GM12878 (cell line): ENCODE measurements at regions not wholly inside any gene's neighbourhood (a gene's known extent, or its start where the extent isn't known, plus 50 kb on each side); places are given as distances from the start of the nearest gene placed in this dataset.

ENCODE experiments used
- ATAC-seq: fragments of 200-7000 bp; cut with Tn5 transposase; 3 replicates; pipeline ENCODE4 v1.9.1; 2020; ENCODE audit warnings: mild to moderate bottlenecking, moderate library complexity
- BruUV-seq: library from RNA; stranded (reverse); fragments of 400-500 nt; replicated peaks from 2 replicates; lab custom pipeline; 2021; lab: Mats Ljungman, UMichigan
- CTCF ChIA-PET: fragments of 300-600 bp; sonication (Branson Sonifier 250); formaldehyde crosslinking; extraction: SDS; loops from one replicate; lab custom pipeline; 2021; ENCODE audit warnings: inconsistent platforms; lab: Yijun Ruan, JAX
- POLR2A ChIA-PET: fragments of 350-600 bp; formaldehyde crosslinking; extraction: SDS; loops from one replicate; lab custom pipeline; 2021; ENCODE audit warnings: inconsistent platforms; lab: Charles Lee
- RAD21 ChIA-PET: fragments of 300-600 bp; sonication (Branson Sonifier 250); formaldehyde crosslinking; loops from one replicate; lab custom pipeline; 2023; ENCODE audit warnings: antibody characterized with exemption; ENCODE audit not compliant: unreplicated experiment; lab: Charles Lee
- SMC1A ChIA-PET: fragments of 300-600 bp; sonication (Branson Sonifier 250); formaldehyde crosslinking; loops from one replicate; lab custom pipeline; 2023; ENCODE audit not compliant: unreplicated experiment, uncharacterized antibody; lab: Charles Lee
- DNase-seq: peaks from one replicate; pipeline ENCODE4 v3.0.0-alpha.2; 2011; ENCODE audit warnings: low read depth, low spot score
- FAIRE-seq: peaks from 3 replicates; lab custom pipeline; 2011; peaks lifted over from hg19 to GRCh38; lab: Jason Lieb, UNC
- H2AFZ ChIP-seq: 2 replicates; pipeline ENCODE4 v1.6.0; 2011; ENCODE audit warnings: low read depth, low read length, control low read depth; ENCODE audit not compliant: control insufficient read depth
- H3K27ac ChIP-seq: 2 replicates; pipeline ENCODE4 v1.5.1; 2011; ENCODE audit warnings: control low read depth; ENCODE audit not compliant: control insufficient read depth, insufficient read depth
- H3K27me3 ChIP-seq, 2 experiments: replicated peaks in 1 of 2; 2 replicates each; pipeline versions ENCODE4 v1.6.0 to v1.6.1; 2011; ENCODE audit warnings: low read length in 1 of 2; ENCODE audit not compliant: control insufficient read depth in 2 of 2, insufficient read depth in 2 of 2
- H3K36me3 ChIP-seq, 2 experiments: 2 replicates each; pipeline ENCODE4 v1.5.1; 2011; ENCODE audit warnings: low read length in 1 of 2; ENCODE audit not compliant: control insufficient read depth in 2 of 2, insufficient read depth in 2 of 2
- H3K4me1 ChIP-seq: 2 replicates; pipeline ENCODE4 v1.6.1; 2011; ENCODE audit warnings: mild to moderate bottlenecking, low read length, moderate library complexity, mixed read lengths; ENCODE audit not compliant: control insufficient read depth, insufficient read depth
- H3K4me2 ChIP-seq: 2 replicates; pipeline ENCODE4 v1.6.0; 2011; ENCODE audit warnings: control low read depth; ENCODE audit not compliant: control insufficient read depth, insufficient read depth
- H3K4me3 ChIP-seq: fragments of 200-600 bp; sonication (generic); 2 replicates; pipeline ENCODE4 v1.5.1; 2016
- H3K79me2 ChIP-seq: 2 replicates; pipeline ENCODE4 v1.6.0; 2011; ENCODE audit warnings: low read length; ENCODE audit not compliant: control insufficient read depth, insufficient read depth
- H3K9ac ChIP-seq: 2 replicates; pipeline ENCODE4 v1.8.0; 2011; ENCODE audit warnings: low read length, control low read depth, mixed read lengths; ENCODE audit not compliant: control insufficient read depth, insufficient read depth
- H3K9me3 ChIP-seq: replicated peaks from 3 replicates; pipeline ENCODE4 v1.5.1; 2011; ENCODE audit warnings: mild to moderate bottlenecking, low read length; ENCODE audit not compliant: control insufficient read depth, insufficient read depth
- H4K20me1 ChIP-seq: 2 replicates; pipeline ENCODE4 v1.6.0; 2011; ENCODE audit not compliant: control insufficient read depth, insufficient read depth
- ASH2L ChIP-seq: fragments of 300-600, 200-600 bp; sonication (generic); IDR thresholded peaks from 2 replicates; pipeline ENCODE4 v1.6.1; 2017; ENCODE audit warnings: low read depth, mild to moderate bottlenecking, borderline replicate concordance
- ATF3 ChIP-seq: IDR thresholded peaks from 2 replicates; pipeline ENCODE4 v1.6.1; 2011; ENCODE audit warnings: low read depth, mild to moderate bottlenecking, low read length, moderate library complexity, borderline replicate concordance; ENCODE audit errors: extremely low read depth
- EP300 ChIP-seq, 2 experiments: fragments of 150-350 bp in 1 of 2; IDR thresholded peaks; 2 replicates each; pipeline ENCODE4 v1.6.1; 2011 to 2012; ENCODE audit warnings: low read depth in 2 of 2, low read length in 2 of 2, borderline replicate concordance in 1 of 2, improper control_type of control experiment in 1 of 2, inconsistent platforms in 1 of 2; ENCODE audit not compliant: control insufficient read depth in 1 of 2
- ETV6 ChIP-seq, 2 experiments: fragments of 450-650 bp in 1 of 2; IDR thresholded peaks in 1 of 2; conservative IDR thresholded peaks in 1 of 2; 2 replicates each; pipeline ENCODE4 v1.6.1; 2014; ENCODE audit warnings: antibody characterized with exemption in 1 of 2, borderline replicate concordance in 1 of 2, low read depth in 1 of 2, mild to moderate bottlenecking in 1 of 2, moderate library complexity in 1 of 2
- IRF3 ChIP-seq: fragments of 450-650 bp; IDR thresholded peaks from 2 replicates; pipeline ENCODE4 v1.6.1; 2014; ENCODE audit warnings: mild to moderate bottlenecking
- IRF4 ChIP-seq: IDR thresholded peaks from 2 replicates; pipeline ENCODE4 v1.6.1; 2011; ENCODE audit warnings: low read depth, low read length
- LARP7 ChIP-seq: fragments of 450-650 bp; IDR thresholded peaks from 2 replicates; pipeline ENCODE4 v1.6.1; 2017; ENCODE audit warnings: mild to moderate bottlenecking
- MAX ChIP-seq: IDR thresholded peaks from 2 replicates; pipeline ENCODE4 v1.6.1; 2012; ENCODE audit warnings: low read depth, low read length, improper control_type of control experiment
- PBX3 ChIP-seq: IDR thresholded peaks from 2 replicates; pipeline ENCODE4 v1.6.1; 2011; ENCODE audit warnings: mild to moderate bottlenecking, low read depth, low read length, moderate library complexity; ENCODE audit not compliant: insufficient replicate concordance
- PML ChIP-seq: IDR thresholded peaks from 2 replicates; pipeline ENCODE4 v1.6.1; 2012; ENCODE audit warnings: low read length, inconsistent platforms
- SPI1 ChIP-seq: IDR thresholded peaks from 2 replicates; pipeline ENCODE4 v1.6.1; 2011; ENCODE audit warnings: low read depth, mild to moderate bottlenecking, low read length, moderate library complexity, borderline replicate concordance; ENCODE audit not compliant: insufficient read depth
- SREBF2 ChIP-seq: IDR thresholded peaks from 2 replicates; pipeline ENCODE4 v1.6.1; 2012; ENCODE audit warnings: mild to moderate bottlenecking, low read length
- STAT1 ChIP-seq: fragments of 450-650 bp; conservative IDR thresholded peaks from 2 replicates; pipeline ENCODE4 v1.6.1; 2014; ENCODE audit warnings: antibody characterized with exemption, mild to moderate bottlenecking
- STAT3 ChIP-seq: IDR thresholded peaks from 2 replicates; pipeline ENCODE4 v1.6.1; 2011; ENCODE audit warnings: low read depth, low read length, improper control_type of control experiment
- USF2 ChIP-seq: IDR thresholded peaks from 2 replicates; pipeline ENCODE4 v1.6.1; 2011; ENCODE audit warnings: low read depth, low read length, improper control_type of control experiment, borderline replicate concordance
- ZNF24 ChIP-seq: fragments of 450-650 bp; IDR thresholded peaks from 2 replicates; pipeline ENCODE4 v1.6.1; 2017; ENCODE audit warnings: antibody characterized with exemption, mild to moderate bottlenecking
- WGBS: methylation state at CpG from one replicate; pipeline ENCODE4 v1.1.6; 2016; ENCODE audit warnings: low lambda C conversion rate; ENCODE audit not compliant: insufficient replicate concordance, insufficient coverage; ENCODE audit errors: missing lambda C conversion rate; 5-methylcytosine and 5-hydroxymethylcytosine counted together
- in situ Hi-C: fragments of 300-500 bp; cut with MboI; formaldehyde crosslinking; loops from 9 replicates; pipeline ENCODE4 v1.14.3; 2018; ENCODE audit warnings: mixed read lengths
- intact Hi-C: fragments of 100-400 bp; cut with micrococcal nuclease; formaldehyde crosslinking; loops from one replicate; pipeline ENCODE4 v1.14.2; 2022; ENCODE audit not compliant: unreplicated experiment

- H3K9ac ChIP-seq = no peak overlapping the region
- no peaks in the 10 kb centered on the region for H3K27me3 ChIP-seq
- ChIA-PET SMC1A (no interaction called here), CTCF (no interaction called here), RAD21 (no interaction called here), POLR2A (no interaction called here)
- no peak for DNase-seq
- no peak overlapping the region for H3K4me3 ChIP-seq
- H3K4me1 ChIP-seq = no peaks in the 10 kb centered on the region
- no TSS peak for BruUV-seq
- 50% methylated on average over 22 of the region's 24 CpGs for WGBS
- TF ChIP-seq ZNF24 (no peak), PBX3 (no peak), ATF3 (no peak), ASH2L (no peak), PML (no peak), IRF4 (no peak), IRF3 (no peak), EP300 (IDR thresholded peaks at IDR 0.05; ENCODE audit: borderline replicate concordance in 1 of 2, control insufficient read depth in 1 of 2, low read depth in 2 of 2, low read length in 2 of 2) (no peak), STAT1 (no peak), STAT3 (no peak), SREBF2 (no peak), ETV6 (conservative IDR thresholded peaks at IDR 0.05 in 1 of 2, IDR thresholded peaks at IDR 0.05 in 1 of 2; ENCODE audit: borderline replicate concordance in 1 of 2, low read depth in 1 of 2) (no peak), USF2 (no peak), LARP7 (no peak), MAX (no peak), SPI1 (no peak)
- in situ Hi-C loops (no loop called here), intact Hi-C loops (no loop called here)
- no peak overlapping the region for H2AFZ ChIP-seq
- no peak overlapping the region for H3K27ac ChIP-seq
- FAIRE-seq = no peak
- H3K4me2 ChIP-seq = no peak overlapping the region
- no peaks in the 10 kb centered on the region for H3K79me2 ChIP-seq
- ATAC-seq = no peak
- H3K9me3 ChIP-seq = no peaks in the 10 kb centered on the region
- H3K36me3 ChIP-seq = no peaks in the 10 kb centered on the region
- no peaks in the 10 kb centered on the region for H4K20me1 ChIP-seq
Measured at GRCh38 chr13:53408847-53409568, 380.4 kb downstream of the OLFM4 start.
